ENCODE measurements at regions not wholly inside any gene's neighbourhood (a gene's known extent, or its start where the extent isn't known, plus 50 kb on each side); places are given as distances from the start of the nearest gene placed in this dataset.
"Not testable (repeated sequence)": the region's sequence is repeated elsewhere in the genome, so short reads cannot be mapped to it uniquely, and the experiment has no call there.

DNA sequence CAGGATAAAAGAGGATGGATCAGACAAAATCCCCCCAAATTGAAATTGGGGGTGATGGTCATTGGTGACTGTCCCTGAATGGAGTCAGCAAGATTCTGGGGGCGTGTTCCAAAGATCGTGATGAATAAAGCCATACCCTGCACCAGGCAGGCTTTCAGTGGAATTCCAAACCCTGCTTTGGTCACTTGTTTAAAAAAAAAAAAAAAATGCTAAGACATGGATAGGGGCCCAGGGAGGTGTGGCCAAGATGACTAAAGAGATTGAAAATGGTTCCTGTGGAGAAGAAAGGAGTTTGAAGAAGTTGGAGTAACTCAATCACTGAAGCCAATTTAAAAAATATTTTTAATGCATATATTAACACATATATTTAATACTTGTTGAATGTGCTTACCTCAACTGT, 161.4 kb upstream of the KCNG1 start:
- DNase-seq = no peak

DNA sequence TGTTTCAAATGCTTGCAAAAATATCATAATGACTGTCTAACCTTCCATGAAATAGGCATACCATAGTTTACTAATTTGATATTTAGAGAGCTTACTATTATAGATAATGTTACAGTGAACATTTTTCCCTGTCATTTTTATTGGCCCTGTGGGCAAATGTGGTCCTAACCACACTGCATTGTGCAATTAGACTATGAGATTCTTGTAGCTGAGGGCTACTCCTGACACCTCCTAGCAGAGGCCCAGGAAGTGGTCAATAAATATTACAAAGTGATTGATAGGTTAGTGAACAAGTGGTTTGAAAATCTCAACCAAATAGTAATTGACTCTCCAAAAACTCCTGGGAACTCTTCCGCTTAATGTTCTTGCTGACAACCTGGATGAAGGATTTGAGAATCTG, 160.5 kb upstream of the KCNG1 start:
- no peak for DNase-seq

DNA sequence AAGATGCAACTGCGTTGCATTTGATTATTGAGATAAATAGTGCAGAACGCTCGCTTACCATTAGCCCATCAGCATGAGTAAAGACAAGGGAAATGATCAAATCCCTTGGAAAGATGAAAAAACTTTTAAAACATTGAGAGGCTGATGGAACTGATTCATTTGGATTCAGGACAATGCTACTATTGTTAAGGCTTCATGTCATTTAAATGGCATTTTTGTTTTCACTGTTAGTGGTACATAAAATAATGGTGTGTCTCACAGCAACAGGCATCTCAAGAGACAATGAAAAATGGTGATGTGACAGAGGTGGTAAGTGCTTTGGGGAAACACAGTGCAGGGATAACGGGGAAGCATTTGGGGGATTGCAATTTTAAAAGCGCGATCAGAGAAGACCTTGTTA, 159.7 kb upstream of the KCNG1 start:
- DNase-seq = no peak

DNA sequence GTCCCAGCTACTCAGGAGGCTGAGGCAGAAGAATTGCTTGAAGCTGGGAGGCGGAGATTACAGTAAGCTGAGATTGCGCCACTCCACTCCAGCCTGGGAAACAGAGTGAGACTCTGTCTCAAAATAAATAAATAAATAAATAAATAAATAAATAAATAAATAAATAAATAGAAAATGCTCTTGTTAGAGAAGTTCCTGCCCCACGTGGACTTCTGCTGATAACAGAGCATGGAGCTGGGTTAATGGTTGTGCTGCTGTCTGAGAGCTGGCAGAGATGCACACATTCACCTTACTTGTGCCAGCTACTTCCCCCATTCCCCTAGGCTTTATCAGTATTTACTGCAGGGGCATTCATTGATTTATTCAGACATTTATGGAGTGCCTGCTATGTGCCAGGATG, 155.2 kb upstream of the KCNG1 start:
- DNase-seq = no peak

DNA sequence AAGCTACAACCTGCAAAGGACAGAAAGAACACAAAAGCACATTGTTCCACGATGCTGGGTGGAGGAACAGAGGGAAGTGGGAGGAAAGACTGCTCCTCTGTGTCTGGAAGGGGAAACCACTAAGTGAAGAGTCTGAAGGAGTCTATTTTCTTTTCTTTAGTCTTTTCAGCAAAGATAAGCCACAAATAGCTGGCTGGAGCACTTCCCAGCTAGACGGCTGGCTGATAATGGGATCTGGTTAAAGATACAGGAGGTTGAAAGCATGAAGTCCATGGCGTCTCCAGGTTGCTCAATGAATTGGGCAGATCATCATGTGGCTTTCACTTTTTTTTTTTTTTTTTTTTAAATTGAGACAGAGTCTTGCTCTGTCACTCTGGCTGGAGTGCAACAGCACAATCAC, 154.0 kb upstream of the KCNG1 start:
- DNase-seq = no peak

DNA sequence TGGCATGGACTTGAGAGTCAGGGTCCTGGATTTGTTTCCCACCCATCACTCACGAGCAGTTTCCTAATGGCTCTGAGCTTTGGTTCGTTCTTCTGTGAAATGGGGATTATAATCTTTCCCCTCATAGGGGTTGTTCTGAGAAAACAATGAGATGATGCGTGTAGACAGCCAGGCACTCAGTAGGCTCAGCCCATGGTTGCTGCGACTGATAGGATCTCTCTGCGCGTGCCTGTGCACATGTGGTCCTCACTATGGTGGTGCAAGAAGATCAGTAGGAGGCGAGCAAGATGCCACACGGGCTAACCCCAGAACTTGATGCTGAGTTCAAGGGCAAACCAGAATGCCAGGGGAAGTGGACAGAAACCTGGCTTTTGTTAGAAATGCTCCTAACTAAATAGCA, 153.5 kb upstream of the KCNG1 start:
- DNase-seq = no peak

DNA sequence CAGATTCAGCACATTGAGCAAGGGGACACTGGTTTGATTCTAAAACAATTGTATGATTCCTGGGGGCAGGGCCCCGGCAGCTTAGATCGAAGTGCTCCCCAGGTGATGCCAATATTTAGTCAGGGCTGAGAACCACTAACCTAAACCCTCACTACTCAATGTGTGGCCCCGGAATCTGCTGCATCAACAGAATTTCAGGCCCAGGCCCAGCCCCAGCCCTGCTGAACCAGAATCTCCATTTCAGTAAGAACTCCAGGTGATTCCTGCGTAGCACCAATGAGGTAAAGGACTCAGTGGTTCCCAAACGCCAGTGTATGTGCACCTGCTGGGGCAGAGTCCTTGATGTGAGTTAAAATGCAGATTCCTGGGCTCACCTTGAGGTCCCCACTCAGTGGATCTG, 152.8 kb upstream of the KCNG1 start:
- no peak for DNase-seq

DNA sequence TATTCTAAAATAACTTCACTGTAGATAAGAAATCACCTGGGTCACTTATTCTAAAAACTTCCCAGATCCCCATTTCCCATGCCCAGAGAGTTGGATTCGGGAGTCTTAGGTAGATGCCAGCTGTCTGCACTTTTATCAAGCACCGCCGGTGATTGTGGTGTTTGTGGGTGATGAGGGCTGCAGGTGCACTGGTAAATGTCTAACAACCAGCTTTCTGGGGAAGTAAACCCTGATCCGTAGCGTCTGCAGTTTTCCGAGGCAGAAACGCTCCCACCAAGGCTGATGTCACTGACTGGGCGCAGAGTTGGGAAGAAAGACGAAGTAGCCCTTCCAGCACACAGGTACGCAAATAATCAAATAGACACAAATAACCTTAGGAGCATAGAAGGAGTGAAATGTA, 152.2 kb upstream of the KCNG1 start:
- no peak for DNase-seq

DNA sequence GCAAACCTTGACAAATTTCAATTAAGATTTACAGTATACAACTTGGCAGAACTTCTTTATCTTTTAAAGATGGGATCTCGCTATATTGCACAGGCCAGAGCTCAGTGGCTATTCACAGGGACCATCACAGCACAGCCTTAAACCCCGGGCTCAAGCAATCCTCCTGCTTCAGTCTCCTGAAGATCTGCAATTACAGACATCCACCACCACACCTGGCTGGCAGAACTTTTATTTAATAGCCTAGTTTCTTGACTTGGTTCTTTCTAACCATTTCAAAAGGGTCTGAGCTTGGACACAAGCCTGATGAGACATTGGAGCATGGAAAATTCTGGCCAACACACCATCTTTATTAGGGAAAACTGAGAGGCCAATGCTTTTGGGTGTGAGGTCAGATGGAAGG, 151.6 kb upstream of the KCNG1 start:
- no peak for DNase-seq

DNA sequence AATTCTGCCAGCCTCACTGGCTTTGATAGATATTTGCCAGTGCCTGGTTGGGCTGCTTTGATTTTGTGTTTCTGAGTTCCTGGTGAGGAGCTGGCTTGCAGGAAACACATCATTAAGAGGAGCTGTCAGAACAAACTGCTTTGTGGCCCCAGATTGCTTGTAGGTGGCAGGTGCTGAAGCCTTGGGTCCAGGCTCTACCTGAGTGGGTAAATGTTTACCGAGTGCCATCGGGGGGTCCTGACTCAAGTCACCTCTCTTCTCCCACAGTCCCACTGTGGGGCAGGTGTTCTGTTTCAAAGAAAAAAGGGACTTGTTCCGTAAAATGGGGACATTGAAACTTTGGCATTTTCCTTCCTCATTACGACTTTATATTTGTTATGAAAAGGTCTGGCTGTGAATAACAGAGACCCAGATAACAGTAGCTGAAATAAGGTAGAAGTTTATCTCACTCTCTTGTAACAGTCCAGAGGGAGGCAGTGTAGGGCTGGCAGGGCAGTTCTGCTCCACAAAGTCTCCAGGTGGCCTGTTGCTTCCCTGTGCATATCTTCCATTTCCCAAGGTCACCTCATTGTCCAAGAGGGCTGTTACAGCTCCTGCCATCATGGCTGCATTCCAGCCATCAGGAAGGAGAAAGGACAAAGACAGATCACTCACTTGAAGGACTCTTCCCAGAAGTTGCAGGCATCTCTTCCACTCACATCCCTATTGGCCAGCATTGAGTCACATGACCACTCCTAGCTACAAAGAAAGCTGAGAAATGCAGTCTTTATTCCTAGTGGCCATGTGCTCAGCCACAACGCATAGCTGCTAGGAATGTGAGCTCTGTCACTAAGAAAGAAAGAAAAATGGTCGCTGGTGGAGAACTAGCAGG, 149.9 kb upstream of the KCNG1 start:
- DNase-seq = no peak

DNA sequence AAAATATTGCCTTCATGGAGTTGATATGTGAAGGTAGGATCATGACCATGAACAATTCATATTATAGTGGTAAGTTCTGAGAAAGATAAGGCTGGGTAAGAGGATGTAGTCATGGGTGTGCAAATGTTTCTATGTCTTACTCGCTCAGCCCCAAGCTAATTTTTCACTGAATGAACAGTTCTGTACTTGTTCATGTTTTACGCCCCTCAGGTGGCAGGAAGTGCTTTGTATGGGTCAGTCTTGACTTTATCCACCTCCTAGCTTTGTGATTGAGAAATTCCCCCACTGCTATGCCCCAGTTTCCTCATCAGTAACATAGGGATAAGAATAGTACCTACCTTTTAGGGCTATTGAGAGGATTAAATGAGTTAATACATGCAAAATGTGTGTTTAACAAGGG, 148.2 kb upstream of the KCNG1 start:
- no peak for DNase-seq

DNA sequence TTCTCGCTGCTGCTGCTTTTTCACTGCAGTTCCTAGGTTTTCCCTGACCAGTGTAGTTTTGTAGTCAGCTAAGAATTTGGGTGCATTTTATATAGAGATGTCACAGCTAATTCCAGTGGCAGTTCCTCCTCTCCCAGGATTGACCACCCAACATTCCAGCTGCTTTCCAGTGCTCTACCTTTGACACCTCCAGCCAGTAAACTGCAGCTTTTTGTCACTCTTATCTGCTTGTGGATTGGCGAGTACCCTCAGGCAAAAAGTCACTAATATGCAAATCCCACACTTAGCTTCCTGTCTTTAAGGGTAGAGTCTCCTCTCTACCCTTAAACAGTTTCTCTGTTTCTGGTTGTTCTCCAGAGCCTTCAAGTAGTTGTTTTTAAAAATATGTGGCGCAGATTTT, 146.9 kb upstream of the KCNG1 start:
- no peak for DNase-seq

DNA sequence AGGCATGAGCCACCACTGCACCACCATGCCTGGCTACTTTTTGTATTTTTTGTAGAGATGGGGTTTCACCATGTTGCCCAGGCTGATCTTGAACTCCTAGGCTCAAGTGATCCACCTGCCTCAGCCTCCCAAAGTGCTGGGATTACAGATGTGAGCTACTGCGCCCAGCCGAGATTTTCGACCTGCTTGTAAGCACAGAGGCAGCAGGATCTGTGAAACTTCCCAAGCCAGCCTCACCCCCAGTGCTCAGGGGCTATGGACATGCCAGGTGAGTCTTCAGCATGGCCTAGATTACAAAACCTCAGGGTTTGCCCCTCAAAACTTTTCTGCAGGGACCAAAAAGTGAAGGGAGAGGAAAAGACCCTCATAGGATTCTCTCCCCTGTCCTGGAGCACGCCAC, 145.0 kb upstream of the KCNG1 start:
- not testable (repeated sequence) for DNase-seq

DNA sequence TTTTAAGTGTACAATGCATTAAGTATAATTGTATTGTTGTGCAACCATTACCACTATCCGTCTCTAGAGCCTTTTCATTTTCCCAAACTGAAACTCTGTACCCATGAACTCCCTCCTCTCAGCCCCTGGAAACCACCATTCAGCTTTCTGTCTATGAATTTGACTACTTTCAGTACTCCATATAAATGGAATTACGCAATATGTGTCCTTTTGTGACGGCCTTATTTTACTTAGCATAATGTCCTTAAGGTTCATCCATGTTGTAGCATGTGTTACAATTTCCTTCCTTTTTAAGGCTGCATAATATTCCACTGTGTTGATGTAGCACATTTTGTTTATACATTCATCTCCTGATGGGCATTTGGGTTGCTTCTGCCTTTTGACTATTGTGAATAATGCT, 143.6 kb upstream of the KCNG1 start:
- no peak for DNase-seq

DNA sequence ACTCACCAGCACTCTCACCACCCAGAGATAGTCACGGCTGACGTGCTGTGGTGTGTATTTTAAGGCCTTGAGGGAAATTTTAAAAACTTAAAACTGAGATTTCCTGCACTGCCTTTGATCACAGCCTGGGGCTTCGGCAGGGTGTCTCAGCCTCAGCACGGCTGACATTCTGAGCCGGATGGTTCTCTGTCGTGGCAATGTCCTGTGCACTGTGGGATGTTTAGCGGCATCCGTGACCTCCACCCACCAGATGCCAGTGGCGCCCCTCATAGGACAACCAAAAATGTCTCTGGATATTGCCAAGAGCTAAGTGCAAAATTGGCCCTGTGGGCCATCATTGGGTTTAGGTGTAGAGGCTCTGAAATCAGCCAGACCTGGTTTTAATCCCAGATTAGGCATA, 142.2 kb upstream of the KCNG1 start:
- DNase-seq = no peak

DNA sequence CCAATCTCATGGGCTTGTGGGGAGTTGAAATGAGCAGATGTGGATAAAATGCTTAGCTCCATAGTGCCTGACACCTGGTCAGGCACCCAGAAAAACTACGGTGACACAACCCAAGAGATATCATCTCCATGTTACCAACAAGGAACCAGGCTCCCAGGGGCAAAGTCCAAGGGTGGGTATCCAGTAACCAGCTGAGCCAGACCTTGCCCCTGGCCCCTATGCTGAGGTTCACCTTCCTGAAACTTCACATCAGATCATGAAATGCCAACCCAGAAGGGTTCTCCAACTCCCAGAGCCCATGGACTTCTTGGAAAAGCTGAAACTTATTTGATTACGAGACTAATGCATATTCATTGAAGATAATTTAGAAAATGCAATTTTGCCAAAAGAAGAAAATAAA, 141.8 kb upstream of the KCNG1 start:
- DNase-seq = no peak

DNA sequence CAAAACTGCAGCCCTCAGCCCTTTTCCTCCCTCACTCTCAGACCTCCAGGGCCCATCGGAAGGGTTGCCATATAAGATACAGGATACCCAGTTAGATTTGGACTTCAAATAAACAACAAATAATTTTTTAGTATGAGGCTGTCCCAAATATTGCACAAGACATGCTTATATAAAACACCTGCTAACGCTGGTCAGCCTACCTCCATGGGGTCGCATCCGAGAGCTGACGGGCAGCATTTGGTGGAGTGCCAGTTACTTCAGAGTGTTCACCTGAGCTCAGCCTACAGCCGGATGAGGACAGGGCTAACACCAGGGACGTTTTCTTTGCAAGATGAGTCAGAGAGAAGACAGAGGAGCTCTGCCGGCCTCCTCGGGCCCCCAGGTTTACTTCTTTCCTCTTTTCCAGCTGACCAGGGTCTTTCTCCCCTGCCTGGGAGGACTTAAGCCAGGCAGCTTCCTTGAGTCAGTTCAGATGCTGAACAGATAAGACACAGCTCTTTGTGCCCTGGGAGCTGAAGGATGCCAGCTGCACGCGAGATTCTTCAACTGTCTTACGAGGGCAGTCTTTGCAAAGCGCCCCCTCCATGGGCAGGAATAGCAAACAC, 141.2 kb upstream of the KCNG1 start:
- no peak for DNase-seq

DNA sequence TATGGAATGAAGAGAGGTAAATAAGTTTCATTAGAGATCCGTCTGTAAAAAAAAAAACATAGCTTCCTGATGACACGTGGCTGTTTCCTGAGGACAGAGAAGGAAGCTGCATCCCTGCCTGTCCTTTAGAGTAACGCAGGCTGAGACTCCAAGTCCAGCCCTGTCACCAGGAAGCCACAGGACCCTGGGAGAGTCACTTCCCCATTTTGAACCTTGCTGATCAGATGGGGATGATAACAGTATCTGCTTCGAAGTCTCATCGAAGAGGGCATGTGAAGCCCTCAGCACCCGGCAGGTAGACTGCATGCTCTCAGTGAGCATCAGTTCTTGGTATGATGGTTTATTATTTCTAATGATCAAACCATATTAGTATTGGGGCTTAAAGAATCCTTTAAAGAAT, 139.1 kb upstream of the KCNG1 start:
- no peak for DNase-seq

DNA sequence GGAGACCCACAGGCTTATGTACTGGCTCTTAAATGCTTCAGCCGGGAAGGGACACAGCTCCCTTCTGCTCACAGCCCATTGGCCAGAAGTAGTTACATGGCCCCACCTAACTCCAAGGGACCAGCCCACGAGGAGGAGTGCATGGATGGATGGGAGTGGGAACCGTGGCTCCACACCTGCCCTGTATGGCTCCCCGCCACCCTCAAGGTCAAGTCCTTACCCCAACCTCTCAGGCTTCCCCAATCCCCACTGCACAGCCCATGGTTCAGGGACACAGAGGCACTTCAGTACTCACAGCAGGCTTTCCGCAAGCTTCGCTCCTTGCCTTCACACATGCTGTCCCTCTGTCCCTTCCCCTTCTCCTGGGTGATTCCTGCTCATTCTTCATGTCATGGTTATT, 137.9 kb upstream of the KCNG1 start:
- DNase-seq = no peak

DNA sequence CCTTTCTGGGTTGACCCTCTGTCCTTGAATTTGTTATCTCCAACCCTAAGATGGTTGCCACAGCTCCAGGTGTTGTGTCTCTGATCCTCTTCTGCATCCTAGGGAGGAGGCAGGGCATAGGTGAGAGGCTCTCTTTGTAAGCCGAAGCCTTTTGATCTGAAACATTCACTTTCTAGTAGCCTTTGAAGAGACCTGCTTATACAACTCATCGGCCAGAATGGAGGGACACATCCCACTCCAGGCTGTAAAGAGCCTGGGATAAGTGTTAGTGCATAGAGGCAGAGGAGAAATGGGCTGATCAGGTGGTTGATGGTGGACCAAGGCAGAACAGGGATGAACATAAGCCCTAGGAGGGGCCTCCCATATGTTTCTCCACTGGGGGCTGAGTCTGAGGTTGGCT, 137.1 kb upstream of the KCNG1 start:
- no peak for DNase-seq

DNA sequence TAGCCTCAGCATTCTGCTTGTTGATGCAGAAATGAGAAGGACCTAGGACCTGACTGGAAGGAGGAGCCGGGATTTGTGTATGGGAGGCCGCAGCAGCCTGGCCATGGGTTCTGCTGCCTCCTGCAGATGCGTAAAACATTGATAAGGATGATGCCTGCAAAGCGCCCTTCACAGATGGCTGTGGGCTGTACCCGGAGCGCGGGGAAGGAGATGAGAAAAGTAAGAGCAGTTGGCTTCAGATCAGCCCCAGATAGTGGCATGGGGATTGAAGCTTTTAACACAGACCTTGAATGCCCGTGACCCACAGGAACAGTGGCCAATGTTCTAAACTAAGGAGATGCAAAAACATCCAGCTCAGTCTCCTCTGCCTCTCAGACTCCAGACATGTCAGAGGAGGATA, 136.4 kb upstream of the KCNG1 start:
- DNase-seq = no peak

DNA sequence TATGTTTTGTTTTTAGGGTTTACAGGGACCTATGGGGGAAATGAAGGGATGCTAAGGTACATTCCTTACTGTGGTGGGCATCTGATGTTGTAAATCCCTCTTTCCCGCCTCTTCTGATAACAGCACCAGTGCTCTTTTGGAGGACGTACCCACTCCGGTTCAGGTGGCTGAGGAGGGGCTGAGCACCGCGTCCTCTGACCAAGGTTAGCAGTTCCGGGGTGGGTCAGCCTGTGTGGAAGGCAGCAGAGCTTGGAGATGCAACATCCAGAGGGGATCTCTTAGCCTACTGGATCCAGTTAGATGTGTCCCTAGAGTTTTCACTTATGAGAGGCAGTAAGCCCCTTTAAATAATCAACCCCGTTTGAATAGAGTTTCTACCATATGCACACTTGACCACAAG, 135.3 kb upstream of the KCNG1 start:
- DNase-seq = no peak

DNA sequence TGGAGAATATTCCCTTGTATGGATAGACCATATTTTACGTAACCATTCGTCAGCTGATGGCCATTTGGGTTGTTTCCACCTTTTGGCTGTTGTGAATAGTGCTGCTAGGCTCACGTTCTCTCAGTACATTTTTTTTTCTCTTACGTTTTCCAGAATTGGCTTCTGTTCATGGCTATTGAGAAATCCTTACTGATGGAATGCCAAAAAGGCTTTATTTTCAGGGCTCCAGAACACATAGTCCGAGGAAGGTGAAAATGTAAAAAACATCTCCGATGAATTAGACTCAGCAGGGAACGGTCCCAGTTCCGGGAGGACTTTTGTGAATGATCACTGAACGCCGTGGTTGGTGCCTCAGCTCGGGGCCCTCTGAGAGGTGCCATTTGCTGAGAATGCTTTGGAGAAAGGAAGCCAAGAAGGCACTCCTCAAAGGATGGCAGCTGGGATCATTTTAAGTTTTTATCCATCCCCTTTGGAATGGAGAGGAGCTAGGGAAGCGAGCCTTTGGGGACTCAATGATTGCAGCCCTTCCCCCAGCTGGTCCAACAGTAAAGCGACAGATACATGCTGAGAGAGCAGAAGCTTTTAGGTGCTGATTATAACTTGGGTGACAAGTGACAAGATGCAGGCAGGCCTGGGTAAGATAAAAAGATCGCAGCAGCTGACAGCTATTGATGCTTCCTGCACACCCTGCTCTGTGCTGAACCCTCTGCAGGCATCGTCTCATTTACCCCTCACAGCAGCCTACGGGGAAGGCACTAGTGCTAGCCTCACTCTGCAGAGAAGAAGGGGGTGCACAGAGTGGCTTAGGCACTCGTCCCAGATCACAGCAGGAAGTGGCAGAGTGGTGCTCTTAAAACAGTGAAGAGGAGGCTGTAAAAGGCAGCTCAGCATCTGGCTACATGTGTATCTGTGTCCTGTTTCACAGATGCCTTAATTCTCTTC, 133.4 kb upstream of the KCNG1 start:
- DNase-seq = no peak

All from stimulated activated CD4-positive, alpha-beta T cell treated with anti-CD3 and anti-CD28 coated beads, Interleukin-15, amount 100 ng/mL, for 24 hours (primary cell).